Left hindlimb (tissue), 1 donor: ENCODE measurements at regions not wholly inside any gene's neighbourhood (a gene's known extent, or its start where the extent isn't known, plus 50 kb on each side); places are given as distances from the start of the nearest gene placed in this dataset.

Source experiments
- DNase-seq: peaks from one replicate; pipeline ENCODE4 v3.0.0-alpha.2; 2018

- no peak for DNase-seq
These were observed 68.4 kb upstream of the CTDP1 start for GRCh38 chr18:79611040-79611681.

- no peak for DNase-seq
These were observed 67.1 kb upstream of the CTDP1 start for GRCh38 chr18:79612291-79613108.

GRCh38 chr18:79613186-79613931 is 66.2 kb upstream of the CTDP1 start:
- DNase-seq, result no peak

- no peak for DNase-seq
These were observed 65.2 kb upstream of the CTDP1 start for GRCh38 chr18:79614211-79614955.

- DNase-seq, result no peak
These were observed 64.5 kb upstream of the CTDP1 start for GRCh38 chr18:79615091-79615490.

GRCh38 chr18:79615586-79615985 is 64.0 kb upstream of the CTDP1 start:
- DNase-seq, result no peak

GRCh38 chr18:79616651-79617510 is 62.7 kb upstream of the CTDP1 start:
- no peak for DNase-seq

GRCh38 chr18:79617511-79618500 is 61.8 kb upstream of the CTDP1 start:
- DNase-seq, result no peak

GRCh38 chr18:79620576-79621165 is 58.9 kb upstream of the CTDP1 start:
- DNase-seq, result no peak

GRCh38 chr18:79621501-79621900 is 58.1 kb upstream of the CTDP1 start:
- no peak for DNase-seq

- no peak for DNase-seq
These were observed 57.6 kb upstream of the CTDP1 start for GRCh38 chr18:79622004-79622403.

GRCh38 chr18:79624356-79625170 is 55.0 kb upstream of the CTDP1 start:
- no peak for DNase-seq

GRCh38 chr18:79625195-79625923 is 54.2 kb upstream of the CTDP1 start:
- DNase-seq, result no peak

GRCh38 chr18:79625924-79626561 is 53.6 kb upstream of the CTDP1 start:
- DNase-seq, result no peak

- no peak for DNase-seq
These were observed 52.5 kb upstream of the CTDP1 start for GRCh38 chr18:79626905-79627749.

GRCh38 chr18:79627750-79628294 is 51.8 kb upstream of the CTDP1 start:
- DNase-seq, result no peak
